WTC11 (cell line): ENCODE measurements at regions not wholly inside any gene's neighbourhood (a gene's known extent, or its start where the extent isn't known, plus 50 kb on each side); places are given as distances from the start of the nearest gene placed in this dataset.

Source experiments
- CREB1 ChIP-seq: sonication (generic); formaldehyde crosslinking; IDR thresholded peaks from 2 replicates; pipeline ENCODE4 v1.8.0; 2023; ENCODE audit warnings: mild to moderate bottlenecking, missing genetic modification reagents
- CTCF ChIP-seq: fragments of 200-600 bp; IDR thresholded peaks from 2 replicates; pipeline ENCODE4 v1.8.0; 2022; ENCODE audit warnings: antibody characterized with exemption
- USF2 ChIP-seq: sonication (generic); formaldehyde crosslinking; IDR thresholded peaks from 2 replicates; pipeline ENCODE4 v1.8.1; 2023; ENCODE audit warnings: mild to moderate bottlenecking, missing genetic modification reagents, moderate library complexity

GRCh38 chr4:132387060-132387459 is 762.0 kb upstream of the PCDH10 start:
- TF ChIP-seq CTCF (no peak), USF2 (CRISPR knock-in tag) (no peak), CREB1 (CRISPR knock-in tag) (no peak)
